ENCODE measurements at regions not wholly inside any gene's neighbourhood (a gene's known extent, or its start where the extent isn't known, plus 50 kb on each side); places are given as distances from the start of the nearest gene placed in this dataset.
"Not testable (repeated sequence)": the region's sequence is repeated elsewhere in the genome, so short reads cannot be mapped to it uniquely, and the experiment has no call there.

DNA sequence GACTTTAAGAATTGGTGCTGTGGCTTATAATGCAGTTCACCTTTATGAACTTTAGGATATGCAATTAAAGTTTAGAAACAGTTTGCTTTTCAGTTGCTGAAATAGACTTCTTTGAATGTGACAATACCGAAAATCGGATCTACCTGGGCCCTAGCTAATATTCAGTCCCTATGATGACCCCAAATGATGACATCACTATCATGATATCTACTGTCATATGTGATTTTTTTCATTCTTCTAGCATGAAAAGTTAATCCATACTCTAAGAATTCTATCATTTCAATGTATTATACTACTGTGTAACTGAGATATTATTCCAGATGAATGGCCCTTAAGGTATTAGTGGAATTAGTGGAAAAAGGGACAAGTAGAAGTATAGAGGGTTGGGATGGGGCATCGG, 487.2 kb upstream of the TUSC1 start:
- DNase-seq (ENCODE audit: low read depth), result no peak

- DNase-seq (ENCODE audit: low read depth), result no peak
These were observed 485.7 kb upstream of the TUSC1 start for GRCh38 chr9:26163931-26164330.

- no peak for DNase-seq (ENCODE audit: low read depth)
These were observed 481.5 kb upstream of the TUSC1 start for GRCh38 chr9:26159575-26160392.

DNA sequence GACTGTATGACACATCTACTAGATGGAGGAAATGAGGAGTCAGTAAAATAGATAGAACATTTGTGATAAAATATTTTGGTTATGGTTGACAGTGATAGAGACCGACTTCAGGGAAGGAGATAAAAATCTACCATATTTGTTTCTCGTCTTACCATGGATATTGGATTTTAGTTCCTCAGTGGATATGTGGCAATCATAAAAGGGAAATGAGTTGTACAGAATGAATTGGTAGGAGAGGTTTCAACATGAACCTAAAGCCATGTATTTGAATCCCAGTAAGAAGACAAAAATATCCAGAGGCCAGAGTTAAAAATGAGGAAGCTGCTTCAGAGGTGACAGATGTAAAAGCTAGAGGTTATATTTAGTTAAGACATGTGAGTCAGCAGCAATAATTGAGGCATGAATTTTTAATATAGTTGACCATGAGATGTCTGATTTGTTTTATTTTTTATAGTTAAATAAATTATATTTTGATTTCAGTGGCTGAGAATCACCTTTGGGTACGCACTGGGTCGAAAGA, 480.4 kb upstream of the TUSC1 start:
- peak; percentile 47 for DNase-seq (ENCODE audit: low read depth)

DNA sequence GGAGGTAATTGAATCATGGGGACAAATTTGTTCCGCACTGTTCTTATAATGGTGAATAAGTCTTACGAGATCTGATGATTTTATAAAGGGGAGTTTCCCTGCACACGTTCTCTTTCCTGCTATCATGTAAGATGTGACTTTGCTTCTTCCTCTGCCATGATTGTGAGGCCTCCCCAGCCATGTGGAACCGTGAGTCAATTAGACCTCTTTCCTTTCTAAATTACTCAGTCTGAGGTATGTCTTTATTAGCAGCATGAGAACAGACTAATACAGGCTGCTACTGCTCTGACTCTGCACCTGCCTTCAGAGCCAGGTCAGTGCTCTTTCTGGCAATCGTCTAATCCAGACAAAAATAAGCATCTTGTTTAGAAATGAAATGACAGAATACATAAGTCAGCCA, 479.2 kb upstream of the TUSC1 start:
- no peak for DNase-seq (ENCODE audit: low read depth)

GRCh38 chr9:26152350-26152749, 474.1 kb upstream of the TUSC1 start:
- DNase-seq (ENCODE audit: low read depth), result no peak

- DNase-seq (ENCODE audit: low read depth), result no peak
These were observed 469.9 kb upstream of the TUSC1 start for GRCh38 chr9:26148128-26148527.

- no peak for DNase-seq (ENCODE audit: low read depth)
These were observed 467.7 kb upstream of the TUSC1 start for GRCh38 chr9:26145938-26146337.

GRCh38 chr9:26142631-26143030, 464.4 kb upstream of the TUSC1 start:
- DNase-seq (ENCODE audit: low read depth), result no peak

GRCh38 chr9:26142201-26142600, 464.0 kb upstream of the TUSC1 start:
- DNase-seq (ENCODE audit: low read depth), result no peak

- DNase-seq (ENCODE audit: low read depth), result no peak
These were observed 455.3 kb upstream of the TUSC1 start for GRCh38 chr9:26133537-26133936.

DNA sequence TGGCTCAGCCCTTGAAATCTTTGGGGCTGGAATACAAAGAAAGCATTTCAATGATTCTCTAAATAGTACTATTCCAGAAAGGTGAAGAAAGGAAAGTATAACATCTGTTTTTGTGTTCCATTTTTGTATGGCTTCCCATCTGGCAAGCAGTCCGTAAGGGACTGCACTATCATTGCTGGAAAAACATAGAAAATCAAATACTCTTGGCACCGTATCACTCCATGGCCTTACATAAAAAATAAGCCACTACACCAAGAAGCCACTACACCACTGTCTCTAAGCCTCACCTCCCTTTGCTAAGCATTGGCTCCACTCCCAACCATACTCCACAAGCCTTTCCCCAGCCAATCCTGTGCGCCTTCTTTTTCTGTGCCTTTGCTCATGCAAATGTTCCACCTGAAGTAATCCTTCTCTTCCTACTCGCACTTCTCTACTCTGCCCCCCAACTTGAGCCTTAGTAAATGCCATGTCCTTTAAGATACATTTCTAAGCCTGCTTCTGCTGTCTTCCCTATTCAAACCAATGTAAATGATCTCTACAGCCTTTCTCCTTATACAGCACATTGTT, 454.6 kb upstream of the TUSC1 start:
- DNase-seq (ENCODE audit: low read depth), result no peak

GRCh38 chr9:26131886-26132285, 453.6 kb upstream of the TUSC1 start:
- DNase-seq (ENCODE audit: low read depth), result peak; percentile 37

- no peak for DNase-seq (ENCODE audit: low read depth)
These were observed 451.0 kb upstream of the TUSC1 start for GRCh38 chr9:26129217-26129616.

GRCh38 chr9:26125693-26126092, 447.4 kb upstream of the TUSC1 start:
- DNase-seq (ENCODE audit: low read depth), result no peak

DNA sequence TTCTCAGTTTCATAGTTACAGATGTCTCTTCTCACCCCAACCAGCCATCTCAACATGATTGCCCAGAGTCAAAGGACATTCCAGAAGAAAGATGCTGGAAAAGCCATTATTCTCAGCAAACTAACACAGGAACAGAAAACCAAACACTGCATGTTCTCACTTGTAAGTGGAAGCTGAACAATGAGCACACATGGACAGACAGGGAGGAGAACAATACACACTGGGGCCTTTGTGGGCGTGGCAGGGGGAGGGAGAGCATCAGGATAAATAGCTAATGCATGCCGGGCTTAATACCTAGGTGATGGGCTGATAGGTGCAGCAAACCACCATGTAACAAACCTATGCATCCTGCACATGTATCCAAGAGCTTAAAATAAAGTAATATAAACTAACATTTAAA, 437.8 kb upstream of the TUSC1 start:
- DNase-seq (ENCODE audit: low read depth), result not testable (repeated sequence)

DNA sequence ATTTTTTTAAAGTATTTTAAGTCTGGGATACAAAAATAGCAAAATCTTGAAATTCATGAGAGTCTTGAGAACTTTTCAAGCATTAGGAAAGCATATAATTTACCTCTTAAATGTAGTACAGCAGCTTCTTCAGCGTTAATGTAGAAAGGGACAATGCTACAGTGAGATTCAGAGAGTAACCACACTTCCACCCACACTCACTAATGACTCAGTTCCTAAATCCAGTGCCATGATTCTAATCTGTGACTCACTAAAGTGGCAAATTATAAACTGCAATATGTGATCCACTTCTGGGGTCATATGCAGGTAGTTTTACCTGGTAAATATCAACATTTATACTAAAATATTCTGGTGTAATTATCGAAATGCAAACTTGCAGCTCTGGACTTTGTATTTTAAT, 434.5 kb upstream of the TUSC1 start:
- DNase-seq (ENCODE audit: low read depth), result peak; percentile 33

- no peak for DNase-seq (ENCODE audit: low read depth)
These were observed 408.2 kb upstream of the TUSC1 start for GRCh38 chr9:26086396-26086795.

DNA sequence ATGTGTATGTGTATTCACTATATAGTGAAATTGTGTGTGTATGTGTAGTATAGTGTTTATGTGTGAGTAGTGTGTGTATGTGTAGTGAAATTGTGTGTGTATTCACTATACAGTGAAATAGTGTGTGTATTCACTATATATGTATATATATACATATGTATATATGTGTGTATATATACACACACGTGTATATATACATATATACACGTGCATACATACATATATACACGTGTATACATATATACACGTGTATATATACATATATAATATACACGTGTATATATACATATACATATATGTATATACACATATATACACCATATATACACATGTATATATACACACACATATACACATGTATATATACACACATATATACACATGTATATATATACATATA, 403.6 kb upstream of the TUSC1 start:
- DNase-seq (ENCODE audit: low read depth), result no peak

DNA sequence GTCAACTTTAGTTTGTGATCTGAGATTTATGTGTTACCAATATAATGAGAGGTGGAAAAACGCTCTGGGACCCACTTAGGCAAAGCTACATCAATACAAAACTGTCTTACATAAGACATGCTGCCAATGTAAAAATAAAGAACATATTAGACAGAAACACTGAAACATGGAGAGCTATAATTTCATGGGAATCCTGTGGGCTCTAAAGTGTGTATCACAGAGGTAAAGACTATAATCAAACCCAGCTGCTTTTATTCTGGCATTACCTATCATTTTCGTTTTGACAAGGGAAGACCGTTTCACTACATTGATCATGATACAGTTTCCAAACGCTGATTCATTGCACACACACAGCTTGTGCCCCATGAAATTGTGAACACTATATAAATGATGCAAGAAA, 400.5 kb upstream of the TUSC1 start:
- no peak for DNase-seq (ENCODE audit: low read depth)

DNA sequence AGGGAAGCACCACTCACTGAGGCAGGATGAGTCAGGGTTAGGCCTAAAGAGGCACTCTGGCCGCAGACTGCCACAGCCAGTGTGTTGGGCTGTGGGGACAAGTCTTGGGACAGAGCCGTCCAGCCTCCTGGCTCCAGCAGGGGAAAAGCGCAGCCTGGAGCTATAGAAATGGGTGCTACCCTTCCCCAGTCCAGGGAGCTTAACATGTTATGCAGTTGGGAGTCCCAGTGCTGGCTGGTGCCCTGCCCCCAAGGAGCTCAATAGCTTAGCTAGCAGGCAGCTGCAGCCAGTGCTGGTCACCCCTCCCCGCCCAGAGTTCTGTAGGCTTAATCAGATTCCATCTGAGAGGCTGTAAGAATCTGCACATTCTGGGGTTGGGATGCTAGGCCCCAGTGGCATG, 399.6 kb upstream of the TUSC1 start:
- no peak for DNase-seq (ENCODE audit: low read depth)

GRCh38 chr9:26067608-26068007, 389.4 kb upstream of the TUSC1 start:
- DNase-seq (ENCODE audit: low read depth), result no peak

DNA sequence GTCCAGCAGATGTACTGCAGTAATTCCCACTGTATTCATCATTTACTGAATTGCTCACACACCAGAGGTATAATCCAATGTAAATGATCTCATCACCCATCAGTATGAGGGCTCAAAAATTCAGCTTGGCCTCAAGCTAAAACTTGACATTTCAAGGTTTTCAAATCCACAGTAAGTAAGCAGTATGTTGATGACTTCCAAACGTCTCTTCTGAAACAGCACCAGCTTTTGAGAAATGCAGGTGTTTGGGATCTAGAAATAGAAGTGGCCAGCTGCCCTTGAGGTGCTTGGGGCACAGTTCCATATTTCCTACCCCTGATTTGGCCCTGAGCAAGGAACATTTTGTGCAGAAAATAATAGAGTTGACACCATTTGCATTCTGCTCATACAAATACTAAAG, 388.0 kb upstream of the TUSC1 start:
- no peak for DNase-seq (ENCODE audit: low read depth)
